Activated CD4-positive, alpha-beta T cell treated with anti-CD3 and anti-CD28 coated beads, Interleukin-2, Interleukin-6, amounts not matched to agents 100 ng/mL and 50 ng/mL, durations not matched to agents 16 hours and 8 hours (primary cell): ENCODE measurements at regions not wholly inside any gene's neighbourhood (a gene's known extent, or its start where the extent isn't known, plus 50 kb on each side); places are given as distances from the start of the nearest gene placed in this dataset.

Source experiments
- DNase-seq: peaks from one replicate; pipeline ENCODE4 v3.0.0-alpha.2; 2020

- no peak for DNase-seq
These were observed 412.5 kb upstream of the RARB start for GRCh38 chr3:25015599-25015998.

GRCh38 chr3:25018909-25019308 is 409.2 kb upstream of the RARB start:
- no peak for DNase-seq

- no peak for DNase-seq
These were observed 408.6 kb upstream of the RARB start for GRCh38 chr3:25019506-25019905.

- no peak for DNase-seq
These were observed 406.2 kb upstream of the RARB start for GRCh38 chr3:25021816-25022215.

GRCh38 chr3:25023876-25024275 is 404.2 kb upstream of the RARB start:
- DNase-seq: no peak

- DNase-seq: no peak
These were observed 402.8 kb upstream of the RARB start for GRCh38 chr3:25025236-25025635.

GRCh38 chr3:25027650-25028049 is 400.4 kb upstream of the RARB start:
- no peak for DNase-seq

- DNase-seq: no peak
These were observed 398.2 kb upstream of the RARB start for GRCh38 chr3:25029820-25030219.

GRCh38 chr3:25032344-25032743 is 395.7 kb upstream of the RARB start:
- no peak for DNase-seq

GRCh38 chr3:25033407-25034029 is 394.5 kb upstream of the RARB start:
- DNase-seq: peak; percentile 48

- DNase-seq: no peak
These were observed 392.5 kb upstream of the RARB start for GRCh38 chr3:25035526-25035925.

- no peak for DNase-seq
These were observed 391.4 kb upstream of the RARB start for GRCh38 chr3:25036633-25037032.

- DNase-seq: no peak
These were observed 391.0 kb upstream of the RARB start for GRCh38 chr3:25037049-25037547.

GRCh38 chr3:25038271-25038670 is 389.8 kb upstream of the RARB start:
- no peak for DNase-seq

GRCh38 chr3:25038922-25039321 is 389.1 kb upstream of the RARB start:
- no peak for DNase-seq

- DNase-seq: no peak
These were observed 387.3 kb upstream of the RARB start for GRCh38 chr3:25040748-25041147.

GRCh38 chr3:25041871-25042584 is 386.0 kb upstream of the RARB start:
- DNase-seq: no peak

- DNase-seq: no peak
These were observed 384.9 kb upstream of the RARB start for GRCh38 chr3:25043177-25043576.

- DNase-seq: no peak
These were observed 384.3 kb upstream of the RARB start for GRCh38 chr3:25043749-25044148.

GRCh38 chr3:25044762-25045710 is 383.0 kb upstream of the RARB start:
- no peak for DNase-seq

- DNase-seq: no peak
These were observed 380.9 kb upstream of the RARB start for GRCh38 chr3:25046911-25047771.

- DNase-seq: no peak
These were observed 378.8 kb upstream of the RARB start for GRCh38 chr3:25049304-25049703.

GRCh38 chr3:25053360-25053759 is 374.7 kb upstream of the RARB start:
- DNase-seq: no peak
